RCC 7860 (cell line): ENCODE measurements at regions not wholly inside any gene's neighbourhood (a gene's known extent, or its start where the extent isn't known, plus 50 kb on each side); places are given as distances from the start of the nearest gene placed in this dataset.

Source experiments
- DNase-seq: peaks from one replicate; pipeline ENCODE4 v3.0.0-alpha.2; 2015; ENCODE audit warnings: low spot score
- FAIRE-seq: peaks from 2 replicates; lab custom pipeline; 2012; peaks lifted over from hg19 to GRCh38; lab: Jason Lieb, UNC

GRCh38 chr5:173736923-173737412 is 120.5 kb upstream of the BOD1 start:
- DNase-seq (peak; percentile 22), FAIRE-seq (no peak)

- FAIRE-seq (no peak), DNase-seq (no peak)
These were observed 123.3 kb upstream of the BOD1 start for GRCh38 chr5:173739741-173740140.

DNA sequence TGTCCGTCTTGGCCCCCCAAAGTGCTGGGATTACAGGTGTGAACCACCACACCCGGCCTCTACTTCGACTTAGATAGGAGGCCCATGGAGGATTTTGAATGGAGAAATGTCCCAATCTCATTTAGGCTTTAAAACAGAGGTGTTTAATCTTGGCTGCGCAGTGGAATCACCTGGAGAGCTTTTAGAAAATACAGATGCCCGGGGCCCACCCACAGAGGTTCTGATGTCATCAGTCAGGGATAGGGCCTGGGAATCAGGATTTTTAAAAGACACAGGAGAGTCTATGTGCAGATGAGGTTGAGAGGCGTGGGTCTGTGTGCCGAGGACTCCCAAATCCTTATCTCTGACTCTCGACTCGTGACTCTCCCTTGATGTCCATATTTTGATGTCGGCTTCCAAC is 124.0 kb upstream of the BOD1 start:
- no peak for FAIRE-seq
- DNase-seq: no peak

DNA sequence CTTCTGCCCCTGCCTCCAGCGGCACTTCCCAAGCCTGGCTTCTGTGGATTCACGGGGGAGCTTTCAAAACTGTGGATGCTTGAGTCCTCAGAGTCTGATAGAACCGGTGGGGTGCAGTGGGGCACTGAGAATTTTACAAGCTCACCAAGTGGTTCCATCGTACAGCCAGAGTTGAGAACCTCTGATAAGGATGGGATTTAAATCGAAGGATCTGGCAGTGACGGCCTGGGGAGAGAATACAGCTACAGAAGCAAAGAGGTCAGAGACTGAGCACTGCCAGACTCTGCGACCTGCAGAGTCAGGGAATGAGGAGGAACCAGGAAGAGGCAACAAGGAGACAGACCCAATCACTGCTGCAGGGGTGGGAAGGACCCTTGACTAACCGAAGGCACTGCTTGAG is 124.6 kb upstream of the BOD1 start:
- DNase-seq (no peak), FAIRE-seq (no peak)

GRCh38 chr5:173741729-173742431 is 125.4 kb upstream of the BOD1 start:
- DNase-seq: no peak
- no peak for FAIRE-seq

GRCh38 chr5:173742432-173742816 is 126.0 kb upstream of the BOD1 start:
- DNase-seq (no peak), FAIRE-seq (no peak)

DNA sequence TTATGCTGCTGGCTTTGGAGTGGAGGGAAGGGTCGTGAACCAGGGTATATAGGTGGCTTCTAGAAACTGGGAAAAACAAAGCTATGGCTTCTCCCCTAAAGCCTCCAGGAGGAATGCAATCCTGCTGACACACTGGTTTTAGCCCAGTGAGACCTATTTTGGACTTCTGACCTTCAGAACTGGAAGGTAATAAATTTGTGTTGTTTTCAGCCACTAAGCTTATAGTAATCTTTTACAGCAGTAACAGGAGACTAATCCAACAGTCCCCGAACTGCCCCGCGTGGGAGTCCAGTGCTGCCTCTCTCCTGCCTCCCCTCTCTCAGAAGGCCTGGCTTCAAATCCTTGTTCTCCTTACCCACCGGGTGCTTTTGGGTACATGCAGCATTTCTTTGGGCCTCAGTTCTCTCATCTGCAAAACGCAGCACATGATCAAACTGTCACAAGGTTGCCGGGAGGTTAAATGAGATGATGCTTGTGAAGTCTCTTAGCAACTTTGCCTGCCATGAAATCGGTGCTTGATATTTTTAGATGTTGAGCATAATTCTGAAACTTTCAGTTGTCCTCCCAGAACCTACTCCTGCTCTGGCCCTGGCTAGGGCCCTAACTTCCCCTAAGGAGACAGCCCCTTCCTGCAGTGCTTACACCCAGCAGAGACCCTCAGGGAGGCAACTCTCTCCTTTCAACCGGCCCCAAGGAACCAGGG is 127.3 kb upstream of the BOD1 start:
- DNase-seq: no peak
- FAIRE-seq: no peak

- FAIRE-seq: no peak
- no peak for DNase-seq
These were observed 128.1 kb upstream of the BOD1 start for GRCh38 chr5:173744551-173744950.

- FAIRE-seq (no peak), DNase-seq (no peak)
These were observed 128.7 kb upstream of the BOD1 start for GRCh38 chr5:173745123-173745522.

DNA sequence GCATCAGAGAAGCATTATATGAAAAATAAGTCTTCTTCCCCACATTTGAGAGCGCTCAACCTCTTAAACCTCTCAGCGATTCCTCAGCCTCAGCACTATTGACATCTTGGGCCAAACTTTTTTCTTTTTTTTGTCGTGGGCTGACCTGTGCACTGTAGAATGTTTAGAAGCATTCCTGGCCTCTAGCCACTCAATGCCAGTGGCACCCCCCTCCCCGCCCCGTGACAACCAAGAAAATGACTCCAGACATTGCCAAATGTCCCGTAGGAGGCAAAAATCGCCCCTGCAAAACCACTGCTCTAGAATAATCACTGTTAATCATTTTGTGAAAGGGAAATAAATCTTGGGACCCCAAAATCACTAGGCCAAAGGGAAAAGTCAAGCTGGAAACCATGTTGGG is 129.1 kb upstream of the BOD1 start:
- DNase-seq (no peak), FAIRE-seq (no peak)

GRCh38 chr5:173746047-173746646 is 129.7 kb upstream of the BOD1 start:
- DNase-seq: no peak
- FAIRE-seq: no peak

- DNase-seq (no peak), FAIRE-seq (no peak)
These were observed 131.4 kb upstream of the BOD1 start for GRCh38 chr5:173747876-173748275.

- DNase-seq: no peak
- FAIRE-seq: no peak
These were observed 134.3 kb upstream of the BOD1 start for GRCh38 chr5:173750538-173751265.

DNA sequence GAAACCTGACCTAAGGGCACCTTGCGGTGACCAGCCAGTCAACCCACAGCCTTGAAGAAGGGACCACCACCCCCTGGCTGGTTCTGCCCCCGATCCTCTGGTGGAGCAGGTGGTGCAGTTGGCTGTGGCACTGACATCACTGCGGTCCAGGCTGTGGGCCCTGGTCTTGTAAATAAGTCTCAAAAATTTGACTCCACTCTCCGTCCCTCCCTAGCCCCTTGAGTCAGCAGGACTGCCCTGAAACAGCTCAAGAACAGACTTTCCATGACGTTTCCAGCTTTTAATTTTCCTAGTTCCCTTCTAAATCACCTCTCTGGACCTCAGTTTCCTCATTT is 134.8 kb upstream of the BOD1 start:
- FAIRE-seq (no peak), DNase-seq (no peak)

DNA sequence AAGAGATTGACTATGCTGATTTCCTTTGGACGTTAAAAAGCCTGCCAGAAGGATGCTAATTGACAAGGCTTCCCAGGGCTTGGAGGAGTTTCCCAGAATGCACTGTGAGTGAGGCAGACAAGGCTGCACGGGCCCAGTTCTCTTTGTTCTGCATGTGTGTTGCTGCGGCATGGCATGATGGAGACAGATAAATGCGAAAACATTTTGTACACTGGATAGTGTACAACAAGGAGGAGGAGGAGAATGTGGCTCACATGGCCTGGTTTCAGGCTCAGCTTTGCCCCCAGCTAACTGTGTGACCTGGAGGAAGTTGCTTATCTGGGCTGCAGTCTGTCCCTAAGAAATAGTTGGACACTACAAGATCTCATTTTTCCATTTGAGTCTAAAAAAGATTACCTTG is 135.5 kb upstream of the CPEB4 start:
- FAIRE-seq: no peak
- no peak for DNase-seq

DNA sequence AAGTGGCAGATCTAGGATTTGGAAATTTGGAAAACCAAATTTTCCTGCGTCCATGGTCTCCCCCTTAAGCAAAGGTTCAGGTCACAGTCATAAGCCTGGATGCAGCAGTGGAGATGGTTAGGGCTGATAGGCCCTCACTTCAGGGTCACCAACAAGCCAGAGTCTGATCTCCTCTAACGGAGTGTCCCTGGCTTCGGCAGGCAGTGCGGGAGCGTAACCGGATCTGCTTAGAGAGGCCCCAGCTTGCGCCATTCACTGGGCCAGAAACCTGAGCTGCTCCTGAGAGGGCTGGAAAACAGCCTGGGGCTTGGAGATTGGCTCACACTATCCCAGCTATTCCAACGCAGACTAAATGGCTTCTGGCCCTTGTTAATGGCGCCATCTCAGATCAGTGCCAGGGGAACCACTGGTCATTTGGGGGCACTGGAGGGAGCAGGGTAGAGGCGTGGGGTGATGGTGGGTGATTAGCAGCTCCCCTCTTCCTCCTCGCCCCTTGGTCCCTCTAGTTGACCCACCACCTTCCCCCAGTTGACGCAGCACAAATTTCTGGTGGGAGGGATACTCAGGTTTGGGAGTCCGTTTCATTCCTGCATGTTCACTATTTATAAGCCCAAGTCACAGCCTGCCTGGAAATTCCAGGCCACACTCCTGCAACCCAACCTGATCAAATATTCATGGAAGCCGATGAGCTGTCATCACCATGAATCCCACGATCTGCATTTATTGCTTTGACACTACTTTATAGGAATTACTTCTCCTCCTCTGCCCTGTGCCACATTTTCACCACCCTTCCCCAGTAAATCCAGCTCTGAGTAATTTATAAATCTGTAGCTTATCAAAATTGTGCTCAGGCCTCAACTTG is 134.6 kb upstream of the CPEB4 start:
- DNase-seq (no peak), FAIRE-seq (no peak)

- DNase-seq: no peak
- FAIRE-seq: no peak
These were observed 132.8 kb upstream of the CPEB4 start for GRCh38 chr5:173755319-173755718.

DNA sequence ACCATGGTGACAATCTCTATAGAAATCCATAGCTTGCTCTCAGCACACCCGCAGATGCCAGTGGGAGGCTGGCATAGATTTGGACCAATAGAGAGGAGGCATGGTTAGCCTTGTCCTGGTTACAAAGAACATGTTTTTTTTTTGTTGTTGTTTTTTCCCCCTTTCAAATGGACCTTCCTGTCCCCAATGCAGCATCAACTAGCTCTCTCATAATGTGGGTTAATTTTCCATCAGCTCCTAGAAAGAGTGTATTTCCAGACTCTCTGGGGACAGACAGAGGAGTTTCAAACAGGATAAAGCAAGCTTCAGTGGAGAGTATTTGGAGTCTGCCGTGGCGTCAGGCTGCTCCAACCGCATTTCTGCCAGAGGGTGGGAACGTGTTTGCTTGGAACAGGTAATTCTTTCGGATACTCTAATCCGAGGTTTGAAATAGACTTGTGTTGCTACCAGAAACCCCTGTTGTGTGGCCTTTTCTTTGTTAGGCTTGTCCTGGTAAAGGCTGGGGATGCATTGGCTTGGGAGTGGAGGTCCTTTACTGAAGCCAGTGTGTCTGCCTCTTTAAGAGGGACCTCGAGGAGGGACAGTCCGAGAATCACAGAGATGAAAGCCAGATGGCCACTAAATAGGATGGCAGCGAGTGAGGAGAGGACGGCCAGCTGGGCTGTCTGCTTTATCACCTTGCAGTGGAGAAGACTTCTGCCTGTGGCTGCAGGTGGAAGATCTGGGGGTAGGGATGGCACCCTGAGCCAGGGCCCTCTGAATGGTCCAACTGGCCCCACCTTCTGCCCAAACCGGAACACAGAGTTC is 130.5 kb upstream of the CPEB4 start:
- DNase-seq (no peak), FAIRE-seq (no peak)

DNA sequence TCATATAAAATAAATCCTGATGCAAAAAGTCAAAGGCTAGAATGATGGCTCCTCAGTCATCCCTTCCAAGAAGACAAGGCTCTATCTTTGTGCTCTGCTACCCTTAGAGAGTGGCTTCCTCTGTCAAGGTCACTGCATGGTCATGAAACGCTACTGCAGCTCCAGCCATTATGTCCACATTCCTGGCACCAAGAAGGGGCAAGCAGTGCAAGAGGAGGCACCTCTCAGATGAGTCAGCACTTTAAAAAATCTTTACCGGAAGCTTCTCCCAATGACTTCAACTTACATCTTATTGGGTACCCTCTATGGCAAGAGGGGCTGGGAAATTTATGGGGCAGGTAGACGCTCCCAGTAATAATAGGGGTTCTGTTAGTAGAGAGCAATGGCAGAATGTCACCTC is 129.5 kb upstream of the CPEB4 start:
- DNase-seq (no peak), FAIRE-seq (no peak)

DNA sequence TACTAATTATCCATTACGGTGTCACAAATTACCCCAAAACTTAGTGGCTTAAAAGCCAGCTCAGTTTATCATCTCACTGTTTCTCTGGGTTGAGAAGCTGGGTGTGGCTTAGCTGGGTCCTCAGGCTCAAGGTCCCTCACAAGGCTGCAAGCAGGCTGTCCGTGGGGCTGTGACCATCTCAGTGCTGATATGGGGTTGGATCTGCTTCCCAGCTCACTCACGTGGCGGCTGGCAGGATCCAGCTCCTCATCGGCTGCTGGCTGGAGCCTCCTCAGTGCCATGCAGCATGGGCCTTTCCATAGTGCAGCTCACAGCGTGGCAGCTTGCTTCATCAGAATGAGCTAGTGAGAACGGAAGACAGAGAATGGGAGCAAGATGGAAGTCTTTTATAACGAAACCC is 128.5 kb upstream of the CPEB4 start:
- FAIRE-seq (no peak), DNase-seq (no peak)
